Heart right ventricle (tissue), 16 donors: ENCODE measurements at regions not wholly inside any gene's neighbourhood (a gene's known extent, or its start where the extent isn't known, plus 50 kb on each side); places are given as distances from the start of the nearest gene placed in this dataset.

Experiments used
- ATAC-seq, 8 donors: fragments of 200-7000 bp; cut with Tn5 transposase; one replicate each; pipeline ENCODE4 v1.9.1; 2020; ENCODE audit warnings: mild to moderate bottlenecking in 8 of 8, moderate library complexity in 8 of 8, moderate number of reproducible peaks in 1 of 8
- DNase-seq, 2 donors: peaks; one replicate each; pipeline ENCODE4 v3.0.0-alpha.2; 2020
- H3K27ac ChIP-seq, 10 donors: fragments of 200-600 bp; sonication (generic) in 2 of 10; one replicate each; pipeline versions ENCODE4 v1.5.0 to v1.8.0; 2020 to 2022; ENCODE audit warnings: mild to moderate bottlenecking in 3 of 10
- H3K27me3 ChIP-seq, 7 donors: fragments of 200-600 bp; one replicate each; pipeline ENCODE4 v1.8.0; 2021 to 2022; ENCODE audit warnings: mild to moderate bottlenecking in 2 of 7
- H3K36me3 ChIP-seq, 9 donors: fragments of 200-600 bp; sonication (generic) in 1 of 9; one replicate each; pipeline versions ENCODE4 v1.5.0 to v1.8.0; 2020 to 2022; ENCODE audit warnings: mild to moderate bottlenecking in 2 of 9
- H3K4me1 ChIP-seq, 9 donors: fragments of 200-600 bp; sonication (generic) in 1 of 9; one replicate each; pipeline versions ENCODE4 v1.5.0 to v1.8.0; 2020 to 2022; ENCODE audit warnings: mild to moderate bottlenecking in 4 of 9
- H3K4me3 ChIP-seq, 10 donors: fragments of 200-600 bp; sonication (generic) in 2 of 10; one replicate each; pipeline versions ENCODE4 v1.5.0 to v1.8.0; 2020 to 2022; ENCODE audit warnings: mild to moderate bottlenecking in 7 of 10, moderate library complexity in 2 of 10
- H3K9me3 ChIP-seq, 11 donors: fragments of 200-600 bp in 10 of 11; sonication (generic) in 2 of 11; one replicate each; pipeline versions ENCODE4 v1.5.0 to v1.8.0; 2013 to 2022; ENCODE audit warnings: mild to moderate bottlenecking in 2 of 11, control low read depth in 1 of 11, moderate library complexity in 1 of 11
- WGBS, 2 donors: extraction: QIAGEN DNeasy Blood & Tissue Kit; methylation state at CpG; one replicate each; pipeline ENCODE4 v1.1.7; 2013; ENCODE audit warnings: inconsistent platforms in 1 of 2; 5-methylcytosine and 5-hydroxymethylcytosine counted together
- intact Hi-C, 10 donors: fragments of 100-400 bp; cut with DNase I; formaldehyde crosslinking; loops; one replicate each; pipeline versions ENCODE4 v1.11.1 to v1.14.2; 2022
- TF ChIP-seq, protein P1 (sequence below), 9 donors: fragments of 200-600 bp; sonication (generic) in 2 of 9; IDR thresholded peaks; one replicate each; pipeline versions ENCODE4 v1.5.0 to v1.8.0; 2021 to 2022; ENCODE audit warnings: antibody characterized with exemption in 9 of 9, mild to moderate bottlenecking in 5 of 9, moderate library complexity in 1 of 9
- donor health status: Arrhythmogenic right ventricular cardiomyopathy.
- donor health status: ischemic (EF 13 %, LVEDD 7.1; RV severe dilation, severe dysfunction).
- donor health status: healthy with polysubstance abuse.
- donor health status: DM: no; HTN: yes; CAD: no.
- donor health status: DM: no; HTN: no; CAD: no.
- donor health status: ischemic (EF 25% LVEDD 6.9; RV normal size, moderate dysfunction).
- donor health status: ischemic (EF 25% LVEDD 5.7; RV mildly dilated, moderate dysfunction).
- donor health status: healthy.
- donor health status: DM: yes; HTN: yes; CAD: no.
- donor health status: Ischemic cardiomyopathy.
- donor health status: ischemic (EF 35%, LVEDD 5.7; RV mildly dilated, moderate dysfunction).
- donor health status: nonischemic (EF 11% LVEDD 7.7; RV severe dilation, severe dysfunction).
- donor health status: DM: yes; HTN: yes; CAD: no.
- donor health status: PGD.
- donor health status: ischemic (EF 29% LVEDD 5.4; RV normal size, mild dysfunction).
- donor health status: nonischemic (EF 23%, LVEDD 6.1; RV moderate dilation, normal function).

DNA sequence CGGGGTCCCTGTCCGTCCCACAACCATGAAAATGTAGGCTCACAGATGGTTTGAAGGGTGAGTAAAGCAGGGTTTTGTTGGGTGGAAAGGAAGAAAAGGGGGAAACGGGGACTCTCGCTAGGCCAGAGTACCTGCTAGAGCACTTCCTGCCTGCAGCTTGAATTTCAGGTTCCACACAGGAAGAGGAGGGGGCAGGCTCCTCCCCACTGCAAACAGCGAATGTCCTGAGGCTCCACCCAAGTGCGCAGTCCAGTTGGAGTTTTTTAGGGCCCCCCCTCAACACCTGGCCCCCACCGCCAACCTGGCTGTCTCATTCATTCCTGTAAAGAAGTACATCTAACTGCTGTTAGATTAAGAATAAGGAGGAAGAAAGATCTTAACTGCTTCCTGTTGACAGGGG, 414.7 kb downstream of the SH2D4B start:
- H3K36me3 ChIP-seq, result no peaks in the 10 kb centered on the region
- TF ChIP-seq, protein P1, sequence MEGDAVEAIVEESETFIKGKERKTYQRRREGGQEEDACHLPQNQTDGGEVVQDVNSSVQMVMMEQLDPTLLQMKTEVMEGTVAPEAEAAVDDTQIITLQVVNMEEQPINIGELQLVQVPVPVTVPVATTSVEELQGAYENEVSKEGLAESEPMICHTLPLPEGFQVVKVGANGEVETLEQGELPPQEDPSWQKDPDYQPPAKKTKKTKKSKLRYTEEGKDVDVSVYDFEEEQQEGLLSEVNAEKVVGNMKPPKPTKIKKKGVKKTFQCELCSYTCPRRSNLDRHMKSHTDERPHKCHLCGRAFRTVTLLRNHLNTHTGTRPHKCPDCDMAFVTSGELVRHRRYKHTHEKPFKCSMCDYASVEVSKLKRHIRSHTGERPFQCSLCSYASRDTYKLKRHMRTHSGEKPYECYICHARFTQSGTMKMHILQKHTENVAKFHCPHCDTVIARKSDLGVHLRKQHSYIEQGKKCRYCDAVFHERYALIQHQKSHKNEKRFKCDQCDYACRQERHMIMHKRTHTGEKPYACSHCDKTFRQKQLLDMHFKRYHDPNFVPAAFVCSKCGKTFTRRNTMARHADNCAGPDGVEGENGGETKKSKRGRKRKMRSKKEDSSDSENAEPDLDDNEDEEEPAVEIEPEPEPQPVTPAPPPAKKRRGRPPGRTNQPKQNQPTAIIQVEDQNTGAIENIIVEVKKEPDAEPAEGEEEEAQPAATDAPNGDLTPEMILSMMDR (IDR thresholded peaks at IDR 0.05), result no peak

DNA sequence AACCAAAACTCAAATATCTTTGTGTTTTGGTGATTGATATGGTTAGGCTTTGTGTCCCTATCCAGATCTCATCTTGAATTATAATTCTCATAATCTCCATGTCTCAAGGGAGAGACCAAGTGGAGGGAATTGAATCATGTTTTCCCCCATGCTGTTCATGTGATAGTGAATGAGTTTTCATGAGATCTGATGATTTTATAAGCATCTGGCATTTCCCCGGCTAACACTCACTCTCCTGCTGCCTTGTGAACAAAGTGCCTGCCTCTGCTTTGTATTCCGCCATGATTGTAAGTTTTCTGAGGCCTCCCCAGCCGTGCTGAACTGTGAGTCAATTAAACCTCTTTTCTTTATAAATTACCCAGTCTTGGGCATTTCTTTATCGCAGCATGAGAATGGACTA, 419.5 kb downstream of the SH2D4B start:
- H3K9me3 ChIP-seq, result no peaks in the 10 kb centered on the region
- intact Hi-C loops, result no loop called here
- DNase-seq (no peak), ATAC-seq (no peak)
- no peaks in the 10 kb centered on the region for H3K4me1 ChIP-seq
- 83 to 86% methylated on average over 4 of the region's 4 CpGs for WGBS, 2 donors
- no peak overlapping the region for H3K4me3 ChIP-seq
- no peaks in the 10 kb centered on the region for H3K36me3 ChIP-seq
- no peaks in the 10 kb centered on the region for H3K27me3 ChIP-seq
- TF ChIP-seq, protein P1 (IDR thresholded peaks at IDR 0.05), result no peak
- no peak overlapping the region for H3K27ac ChIP-seq

More for the DNA sequence above, 414.7 kb downstream of the SH2D4B start:
- Histone ChIP-seq H3K9me3 (no peaks in the 10 kb centered on the region), H3K27ac (no peak overlapping the region), H3K4me1 (no peaks in the 10 kb centered on the region), H3K27me3 (peaks cover 0 to 7% (median 0%) of the 10 kb centered on the region in 7 donors), H3K4me3 (no peak overlapping the region)
- DNase-seq, result no peak
- WGBS, 2 donors, result 79 to 82% methylated on average over 7 of the region's 7 CpGs
- intact Hi-C loops, result no loop called here
- ATAC-seq, result no peak

DNA sequence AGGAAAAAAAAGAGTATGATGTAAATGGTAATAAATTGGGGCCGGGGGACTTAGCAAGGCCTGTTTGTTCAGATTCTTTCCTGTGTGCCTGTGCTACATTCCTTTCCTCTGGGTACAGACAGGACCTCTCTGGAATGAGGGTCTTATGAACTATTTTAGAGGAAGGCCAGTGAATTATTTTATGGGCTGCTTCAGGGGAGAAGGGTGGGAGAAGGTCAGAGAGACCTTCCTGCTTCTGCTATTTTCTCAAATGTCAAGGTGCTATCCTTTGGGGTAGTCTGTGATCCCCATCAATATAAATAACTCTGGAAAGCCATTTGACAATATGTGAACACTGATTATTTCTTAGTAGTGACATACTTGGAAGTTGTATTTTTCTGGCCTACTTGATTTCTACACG, 426.5 kb downstream of the SH2D4B start:
- Histone ChIP-seq H3K27me3 (no peaks in the 10 kb centered on the region), H3K36me3 (no peaks in the 10 kb centered on the region), H3K9me3 (no peaks in the 10 kb centered on the region), H3K4me1 (no peaks in the 10 kb centered on the region), H3K4me3 (no peak overlapping the region), H3K27ac (no peak overlapping the region)
- DNase-seq (no peak), ATAC-seq (no peak)
- TF ChIP-seq, protein P1 (IDR thresholded peaks at IDR 0.05), result no peak
- WGBS, 2 donors, result 63 to 71% methylated on average over 2 of the region's 2 CpGs
- intact Hi-C loops, result no loop called here

DNA sequence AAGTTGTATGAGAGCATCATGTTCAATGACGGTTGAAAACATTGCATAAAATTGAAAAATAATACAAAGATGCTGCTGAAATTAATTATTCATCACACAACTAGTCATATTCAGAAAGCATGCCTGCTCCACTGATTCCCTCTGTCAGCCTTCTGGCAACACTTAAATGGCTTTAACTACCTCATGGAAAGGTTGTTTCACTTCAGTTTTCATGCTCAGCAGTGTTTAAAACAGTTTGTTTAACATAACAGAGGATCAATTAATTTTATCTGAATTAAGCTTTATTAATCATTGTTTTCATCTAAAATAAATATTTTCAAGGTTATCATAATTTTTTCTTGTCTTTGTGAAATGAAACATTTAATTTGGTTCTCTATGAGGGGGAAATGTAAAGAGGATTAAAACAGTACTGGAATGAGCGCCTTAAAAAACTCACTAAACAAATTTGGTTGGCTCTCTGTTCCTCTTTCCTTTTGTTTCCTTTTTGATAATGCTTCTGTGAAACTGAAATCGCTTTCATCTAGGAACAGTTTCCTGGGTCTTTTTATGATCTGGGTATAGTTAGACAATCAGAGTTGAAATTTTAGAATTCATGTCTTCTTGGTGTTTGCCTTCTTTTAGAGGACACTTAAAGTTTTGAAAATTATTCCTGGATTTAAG, 427.4 kb downstream of the SH2D4B start:
- ATAC-seq (no peak), DNase-seq (no peak)
- WGBS, 2 donors, result 67 to 81% methylated on average over 3 of the region's 3 CpGs
- Histone ChIP-seq H3K4me3 (no peak overlapping the region), H3K27ac (no peak overlapping the region), H3K36me3 (no peaks in the 10 kb centered on the region), H3K9me3 (no peaks in the 10 kb centered on the region), H3K4me1 (no peaks in the 10 kb centered on the region), H3K27me3 (no peaks in the 10 kb centered on the region)
- TF ChIP-seq, protein P1 (IDR thresholded peaks at IDR 0.05), result no peak
- intact Hi-C loops, result no loop called here
